Transverse colon (tissue), 4 donors: ENCODE measurements at regions not wholly inside any gene's neighbourhood (a gene's known extent, or its start where the extent isn't known, plus 50 kb on each side); places are given as distances from the start of the nearest gene placed in this dataset.

ENCODE experiments used
- DNase-seq: peaks from one replicate; pipeline ENCODE4 v3.0.0-alpha.2; 2019
- H3K27ac ChIP-seq, 4 donors: fragments of 200-600 bp; sonication (generic); 2 replicates each; pipeline ENCODE4 v1.5.1; 2016 to 2018; ENCODE audit warnings: inconsistent platforms in 4 of 4
- H3K27me3 ChIP-seq: fragments of 200-600 bp; sonication (generic); 2 replicates; pipeline ENCODE4 v1.5.1; 2017; ENCODE audit warnings: inconsistent platforms
- H3K36me3 ChIP-seq, 4 donors: fragments of 200-600 bp; sonication (generic); 2 replicates each; pipeline ENCODE4 v1.5.1; 2017 to 2019; ENCODE audit warnings: inconsistent platforms in 4 of 4
- H3K4me1 ChIP-seq, 4 donors: fragments of 200-600 bp; sonication (generic); 2 replicates each; pipeline ENCODE4 v1.5.1; 2017 to 2020; ENCODE audit warnings: inconsistent platforms in 4 of 4
- H3K4me3 ChIP-seq, 4 donors: fragments of 200-600 bp; sonication (generic); 1 replicate in 1 of 4; 2 replicates in 3 of 4; pipeline versions ENCODE4 v1.5.1 to v1.6.1; 2017 to 2019; ENCODE audit warnings: inconsistent platforms in 4 of 4
- H3K9me3 ChIP-seq, 2 donors: fragments of 200-600 bp; sonication (generic); 2 replicates each; pipeline ENCODE4 v1.5.1; 2017 to 2019; ENCODE audit warnings: inconsistent platforms in 2 of 2
- CTCF ChIP-seq, 5 experiments: fragments of 200-600 bp in 3 of 5; fragments of 450-650 bp in 2 of 5; sonication (generic) in 3 of 5; IDR thresholded peaks; 1 replicate in 2 of 5; 2 replicates in 3 of 5; pipeline ENCODE4 v1.5.1; 2016 to 2017; ENCODE audit warnings: antibody characterized with exemption in 5 of 5, inconsistent platforms in 3 of 5, mild to moderate bottlenecking in 2 of 5, moderate library complexity in 1 of 5
- EP300 ChIP-seq: sonication (generic); formaldehyde crosslinking; IDR thresholded peaks from one replicate; pipeline ENCODE4 v1.6.1; 2017; ENCODE audit warnings: antibody characterized with exemption, low read depth
- POLR2A ChIP-seq: fragments of 450-650 bp; IDR thresholded peaks from one replicate; pipeline ENCODE4 v1.6.1; 2016; ENCODE audit warnings: antibody characterized with exemption, mild to moderate bottlenecking, moderate library complexity
- POLR2AphosphoS5 ChIP-seq, 3 donors: sonication (generic); formaldehyde crosslinking; IDR thresholded peaks; one replicate each; pipeline ENCODE4 v1.6.1; 2016; ENCODE audit warnings: antibody characterized with exemption in 3 of 3
- WGBS, 2 donors: methylation state at CpG; one replicate each; pipeline ENCODE4 v1.1.5; 2018; ENCODE audit warnings: low coverage in 1 of 2; 5-methylcytosine and 5-hydroxymethylcytosine counted together
- in situ Hi-C, 4 donors: fragments of 200-750 bp; cut with MboI; loops; one replicate each; pipeline versions ENCODE4 v1.15.0 to v1.15.1; 2017; ENCODE audit warnings: low sequenced_read_pairs in 3 of 4, low pct_ligation_motif_present in 1 of 4, low pct_unique_long_range_greater_than_20kb in 1 of 4
- intact Hi-C: fragments of 100-400 bp; cut with DNase I; formaldehyde crosslinking; loops from one replicate; pipeline ENCODE4 v1.15.1; 2023; ENCODE audit warnings: low total_unique reads

DNA sequence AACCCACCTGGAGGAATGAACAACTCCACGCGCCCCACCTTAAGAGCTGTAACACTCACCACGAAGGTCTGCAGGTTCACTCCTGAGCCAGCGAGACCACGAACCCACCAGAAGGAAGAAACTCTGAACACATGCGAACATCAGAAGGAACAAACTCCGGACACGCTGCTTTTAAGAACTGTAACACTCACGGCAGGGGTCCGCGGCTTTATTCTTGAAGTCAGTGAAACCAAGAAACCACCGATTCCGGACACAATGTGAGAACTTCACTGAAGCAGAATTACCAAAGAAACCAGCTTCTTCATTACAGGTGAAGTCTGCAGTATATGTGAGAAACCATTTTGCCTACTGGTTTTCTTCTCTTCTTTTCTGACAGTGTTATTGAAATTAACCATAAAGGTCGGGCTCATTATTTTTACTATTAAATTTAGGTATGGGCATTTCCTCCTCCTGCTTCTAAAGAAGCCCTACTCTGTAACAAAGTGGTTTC lies 303.0 kb downstream of the KCNA4 start:
- no peak for TF ChIP-seq POLR2A
- no peak for TF ChIP-seq EP300
- TF ChIP-seq POLR2AphosphoS5 (IDR thresholded peaks at IDR 0.05), result no peak
- no peak for TF ChIP-seq CTCF (IDR thresholded peaks at IDR 0.05)
- Histone ChIP-seq H3K27ac (no peak overlapping the region), H3K36me3 (no peaks in the 10 kb centered on the region), H3K9me3 (no peaks in the 10 kb centered on the region), H3K4me1 (no peaks in the 10 kb centered on the region), H3K4me3 (no peak overlapping the region), H3K27me3 (no peaks in the 10 kb centered on the region)
- in situ Hi-C loops (loop anchor here in 1 of 4 donors (25.0 kb wide), 1 partner anchor 102 kb away; no protein-coding TSS in a partner anchor), intact Hi-C loops (no loop called here)
- WGBS, 2 donors, result 89 to 94% methylated on average over 11 to 14 of the region's 14 CpGs
- no peak for DNase-seq

DNA sequence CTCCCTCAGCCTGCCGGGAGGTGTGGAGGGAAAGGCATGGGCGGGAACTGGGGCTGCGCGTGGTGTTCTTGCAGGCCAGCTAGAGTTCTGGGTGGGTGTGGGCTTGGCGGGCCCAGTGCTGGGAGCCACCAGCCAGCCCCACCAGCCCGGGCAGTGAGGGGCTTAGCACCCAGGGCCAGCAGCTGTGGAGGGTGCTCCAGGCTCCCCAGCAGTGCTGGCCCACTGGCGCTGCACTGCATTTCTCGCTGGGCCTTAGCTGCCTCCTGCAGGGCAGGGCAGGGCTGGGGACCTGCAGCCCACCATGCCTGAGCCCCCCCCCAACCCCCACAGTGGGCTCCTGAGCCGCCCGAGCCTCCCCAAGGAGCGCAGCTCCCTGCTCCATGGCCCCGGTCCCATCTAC lies 304.2 kb downstream of the KCNA4 start:
- WGBS, 2 donors, result 93% methylated on average over 9 of the region's 12 CpGs; no CpG with 5 or more reads in 1 of the 2 donors
- in situ Hi-C loops, result loop anchor here in 1 of 4 donors (25.0 kb wide), 1 partner anchor 100 kb away; no protein-coding TSS in a partner anchor
- H3K4me1 ChIP-seq, result no peaks in the 10 kb centered on the region
- no peak overlapping the region for H3K27ac ChIP-seq
- H3K36me3 ChIP-seq, result no peaks in the 10 kb centered on the region
- DNase-seq, result no peak
- TF ChIP-seq POLR2A, result no peak
- TF ChIP-seq POLR2AphosphoS5 (IDR thresholded peaks at IDR 0.05), result no peak
- TF ChIP-seq CTCF (IDR thresholded peaks at IDR 0.05), result no peak
- TF ChIP-seq EP300, result no peak
- no peak overlapping the region for H3K4me3 ChIP-seq
- H3K9me3 ChIP-seq, result no peaks in the 10 kb centered on the region
- intact Hi-C loops, result no loop called here
- H3K27me3 ChIP-seq, result no peaks in the 10 kb centered on the region

GRCh38 chr11:29707924-29708323 lies 308.9 kb downstream of the KCNA4 start:
- 44 to 52% methylated on average over 2 of the region's 2 CpGs for WGBS, 2 donors
- H3K9me3 ChIP-seq, result no peaks in the 10 kb centered on the region
- no peak for DNase-seq
- no peak overlapping the region for H3K4me3 ChIP-seq
- no peaks in the 10 kb centered on the region for H3K36me3 ChIP-seq
- TF ChIP-seq EP300 (no peak), POLR2A (no peak), POLR2AphosphoS5 (IDR thresholded peaks at IDR 0.05) (no peak), CTCF (IDR thresholded peaks at IDR 0.05) (no peak)
- H3K27me3 ChIP-seq, result no peaks in the 10 kb centered on the region
- no peaks in the 10 kb centered on the region for H3K4me1 ChIP-seq
- in situ Hi-C loops, result loop anchor here in 1 of 4 donors (25.0 kb wide), 1 partner anchor 96 kb away; no protein-coding TSS in a partner anchor
- H3K27ac ChIP-seq, result no peak overlapping the region
- intact Hi-C loops, result no loop called here

- DNase-seq, result no peak
Observed at GRCh38 chr11:29685361-29685760, 331.5 kb downstream of the KCNA4 start.

More at GRCh38 chr11:29685361-29685760, 331.5 kb downstream of the KCNA4 start:
- no peaks in the 10 kb centered on the region for H3K27me3 ChIP-seq
- in situ Hi-C loops, result no loop called here
- H3K27ac ChIP-seq, result no peak overlapping the region
- TF ChIP-seq POLR2A (no peak), EP300 (no peak), CTCF (IDR thresholded peaks at IDR 0.05) (no peak), POLR2AphosphoS5 (IDR thresholded peaks at IDR 0.05) (no peak)
- 76 to 85% methylated on average over 1 of the region's 1 CpG for WGBS, 2 donors
- no peaks in the 10 kb centered on the region for H3K4me1 ChIP-seq
- intact Hi-C loops, result no loop called here
- H3K4me3 ChIP-seq, result no peak overlapping the region
- peaks cover 0 to 3% of the 10 kb centered on the region in 2 donors for H3K9me3 ChIP-seq
- H3K36me3 ChIP-seq, result no peaks in the 10 kb centered on the region
